H1 (cell line): ENCODE measurements at regions not wholly inside any gene's neighbourhood (a gene's known extent, or its start where the extent isn't known, plus 50 kb on each side); places are given as distances from the start of the nearest gene placed in this dataset.

Source experiments
- CBX5 ChIP-seq: fragments of 300-800, 300-1000 bp; sonication (generic); IDR thresholded peaks from 2 replicates; pipeline ENCODE4 v1.7.1; 2016; ENCODE audit warnings: antibody characterized with exemption, low read length, low read depth
- CHD2 ChIP-seq: IDR thresholded peaks from 2 replicates; pipeline ENCODE4 v1.6.1; 2012; ENCODE audit warnings: low read length, improper control_type of control experiment
- EP300 ChIP-seq, 2 experiments: IDR thresholded peaks; 1 replicate in 1 of 2; 2 replicates in 1 of 2; pipeline ENCODE4 v1.6.1; 2011 to 2012; ENCODE audit warnings: low read depth in 2 of 2, low read length in 2 of 2, mild to moderate bottlenecking in 2 of 2, borderline replicate concordance in 1 of 2, inconsistent platforms in 1 of 2, moderate library complexity in 1 of 2
- EZH2 ChIP-seq: fragments of 200-600 bp; sonication (generic); IDR thresholded peaks from 2 replicates; pipeline ENCODE4 v1.7.1; 2012; ENCODE audit warnings: low read depth, mild to moderate bottlenecking, moderate library complexity, low read length, inconsistent platforms; ENCODE audit not compliant: severe bottlenecking
- HDAC2 ChIP-seq, 2 experiments: fragments of 300-600 bp in 1 of 2; sonication (generic) in 1 of 2; IDR thresholded peaks; 2 replicates each; pipeline ENCODE4 v1.6.1; 2011 to 2012; ENCODE audit warnings: low read depth in 2 of 2, low read length in 2 of 2, mild to moderate bottlenecking in 2 of 2, moderate library complexity in 2 of 2, borderline replicate concordance in 1 of 2, inconsistent platforms in 1 of 2
- HDAC6 ChIP-seq: IDR thresholded peaks from one replicate; pipeline ENCODE4 v1.7.1; 2012; ENCODE audit warnings: low read depth, mild to moderate bottlenecking, inconsistent platforms, low read length, moderate library complexity
- PHF8 ChIP-seq: fragments of 200-600 bp; sonication (generic); conservative IDR thresholded peaks from 2 replicates; pipeline ENCODE4 v1.7.1; 2012; ENCODE audit warnings: low read depth, mild to moderate bottlenecking, inconsistent platforms, low read length, moderate library complexity
- POLR2A ChIP-seq, 2 experiments: IDR thresholded peaks; 1 replicate in 1 of 2; 2 replicates in 1 of 2; pipeline ENCODE4 v1.6.1; 2011; ENCODE audit warnings: low read depth in 2 of 2, low read length in 2 of 2, mild to moderate bottlenecking in 2 of 2; ENCODE audit errors: control extremely low read depth in 1 of 2
- SIN3A ChIP-seq, 2 experiments: IDR thresholded peaks in 1 of 2; conservative IDR thresholded peaks in 1 of 2; 2 replicates each; pipeline ENCODE4 v1.6.1; 2011 to 2012; ENCODE audit warnings: low read length in 2 of 2, improper control_type of control experiment in 1 of 2, low read depth in 1 of 2, mild to moderate bottlenecking in 1 of 2
- SIX5 ChIP-seq: IDR thresholded peaks from 2 replicates; pipeline ENCODE4 v1.6.1; 2011; ENCODE audit warnings: mild to moderate bottlenecking, low read depth, low read length
- SRF ChIP-seq: IDR thresholded peaks from 2 replicates; pipeline ENCODE4 v1.6.1; 2011; ENCODE audit warnings: mild to moderate bottlenecking, low read depth, low read length, moderate library complexity
- TBP ChIP-seq: IDR thresholded peaks from 2 replicates; pipeline ENCODE4 v1.6.1; 2011; ENCODE audit warnings: low read depth, low read length, improper control_type of control experiment
- TF ChIP-seq, protein P1 (sequence below), 3 experiments: IDR thresholded peaks; 1 replicate in 2 of 3; 2 replicates in 1 of 3; pipeline versions ENCODE4 v1.5.1 to v1.6.1; 2011; ENCODE audit warnings: low read length in 3 of 3, mild to moderate bottlenecking in 3 of 3, inconsistent platforms in 2 of 3, low read depth in 1 of 3, moderate library complexity in 1 of 3; ENCODE audit not compliant: insufficient read depth in 1 of 3; ENCODE audit errors: control extremely low read depth in 1 of 3
- TF ChIP-seq, protein P2 (sequence below): IDR thresholded peaks from 2 replicates; pipeline ENCODE4 v1.6.1; 2011; ENCODE audit warnings: low read length, improper control_type of control experiment

DNA sequence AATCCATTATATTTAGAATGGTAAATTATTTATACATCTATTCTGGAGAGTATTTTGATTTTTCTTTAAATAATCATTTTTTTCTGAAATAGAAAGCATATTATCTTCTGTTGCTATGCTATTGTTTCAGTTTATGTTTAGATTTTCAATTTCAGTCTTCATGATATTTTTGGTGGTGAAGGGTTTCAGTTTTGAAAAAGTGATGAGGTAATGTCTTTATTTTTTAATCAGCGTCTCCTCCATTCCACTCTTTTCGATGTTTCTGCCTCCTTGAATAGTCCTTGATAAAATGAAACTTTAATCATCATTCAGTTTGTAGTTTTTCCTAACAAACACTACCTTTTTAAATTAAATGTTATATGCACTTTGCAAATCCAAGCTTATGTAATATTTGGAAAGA lies 428.6 kb downstream of the PTPRC start:
- TF ChIP-seq EZH2, result no peak
- TF ChIP-seq, protein P1, sequence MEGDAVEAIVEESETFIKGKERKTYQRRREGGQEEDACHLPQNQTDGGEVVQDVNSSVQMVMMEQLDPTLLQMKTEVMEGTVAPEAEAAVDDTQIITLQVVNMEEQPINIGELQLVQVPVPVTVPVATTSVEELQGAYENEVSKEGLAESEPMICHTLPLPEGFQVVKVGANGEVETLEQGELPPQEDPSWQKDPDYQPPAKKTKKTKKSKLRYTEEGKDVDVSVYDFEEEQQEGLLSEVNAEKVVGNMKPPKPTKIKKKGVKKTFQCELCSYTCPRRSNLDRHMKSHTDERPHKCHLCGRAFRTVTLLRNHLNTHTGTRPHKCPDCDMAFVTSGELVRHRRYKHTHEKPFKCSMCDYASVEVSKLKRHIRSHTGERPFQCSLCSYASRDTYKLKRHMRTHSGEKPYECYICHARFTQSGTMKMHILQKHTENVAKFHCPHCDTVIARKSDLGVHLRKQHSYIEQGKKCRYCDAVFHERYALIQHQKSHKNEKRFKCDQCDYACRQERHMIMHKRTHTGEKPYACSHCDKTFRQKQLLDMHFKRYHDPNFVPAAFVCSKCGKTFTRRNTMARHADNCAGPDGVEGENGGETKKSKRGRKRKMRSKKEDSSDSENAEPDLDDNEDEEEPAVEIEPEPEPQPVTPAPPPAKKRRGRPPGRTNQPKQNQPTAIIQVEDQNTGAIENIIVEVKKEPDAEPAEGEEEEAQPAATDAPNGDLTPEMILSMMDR (IDR thresholded peaks at IDR 0.05; ENCODE audit: control extremely low read depth in 1 of 3, insufficient read depth in 1 of 3, low read depth in 1 of 3, low read length in 3 of 3), result no peak
- TF ChIP-seq TBP, result no peak
- TF ChIP-seq CBX5, result no peak
- TF ChIP-seq SIX5, result no peak
- TF ChIP-seq EP300 (IDR thresholded peaks at IDR 0.05; ENCODE audit: borderline replicate concordance in 1 of 2, low read depth in 2 of 2, low read length in 2 of 2), result no peak
- no peak for TF ChIP-seq HDAC2 (IDR thresholded peaks at IDR 0.05; ENCODE audit: borderline replicate concordance in 1 of 2, low read depth in 2 of 2, low read length in 2 of 2)
- no peak for TF ChIP-seq PHF8
- TF ChIP-seq POLR2A (IDR thresholded peaks at IDR 0.05; ENCODE audit: control extremely low read depth in 1 of 2, low read depth in 2 of 2, low read length in 2 of 2), result no peak
- no peak for TF ChIP-seq HDAC6
- no peak for TF ChIP-seq SIN3A (conservative IDR thresholded peaks at IDR 0.05 in 1 of 2, IDR thresholded peaks at IDR 0.05 in 1 of 2; ENCODE audit: low read depth in 1 of 2, low read length in 2 of 2)
- no peak for TF ChIP-seq CHD2
- no peak for TF ChIP-seq SRF
- TF ChIP-seq, protein P2, sequence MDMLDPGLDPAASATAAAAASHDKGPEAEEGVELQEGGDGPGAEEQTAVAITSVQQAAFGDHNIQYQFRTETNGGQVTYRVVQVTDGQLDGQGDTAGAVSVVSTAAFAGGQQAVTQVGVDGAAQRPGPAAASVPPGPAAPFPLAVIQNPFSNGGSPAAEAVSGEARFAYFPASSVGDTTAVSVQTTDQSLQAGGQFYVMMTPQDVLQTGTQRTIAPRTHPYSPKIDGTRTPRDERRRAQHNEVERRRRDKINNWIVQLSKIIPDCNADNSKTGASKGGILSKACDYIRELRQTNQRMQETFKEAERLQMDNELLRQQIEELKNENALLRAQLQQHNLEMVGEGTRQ, result no peak
